ENCODE measurements at regions not wholly inside any gene's neighbourhood (a gene's known extent, or its start where the extent isn't known, plus 50 kb on each side); places are given as distances from the start of the nearest gene placed in this dataset.

- no peak for DNase-seq (ENCODE audit: low read depth)
Measured at GRCh38 chr4:53775381-53775780, 184.1 kb upstream of the LNX1 start.

GRCh38 chr4:53771326-53771725 is 180.0 kb upstream of the LNX1 start:
- no peak for DNase-seq (ENCODE audit: low read depth)

- DNase-seq (ENCODE audit: low read depth) = peak; percentile 86
Measured at GRCh38 chr4:53767482-53767881, 176.2 kb upstream of the LNX1 start.

- no peak for DNase-seq (ENCODE audit: low read depth)
Measured at GRCh38 chr4:53764761-53765490, 173.6 kb upstream of the LNX1 start.

GRCh38 chr4:53763813-53764597 is 172.7 kb upstream of the LNX1 start:
- DNase-seq (ENCODE audit: low read depth) = no peak

- DNase-seq (ENCODE audit: low read depth) = no peak
Measured at GRCh38 chr4:53755656-53756055, 164.4 kb upstream of the LNX1 start.

GRCh38 chr4:53752124-53752523 is 160.8 kb upstream of the LNX1 start:
- no peak for DNase-seq (ENCODE audit: low read depth)

- DNase-seq (ENCODE audit: low read depth) = no peak
Measured at GRCh38 chr4:53748328-53748772, 157.1 kb upstream of the LNX1 start.

- DNase-seq (ENCODE audit: low read depth) = no peak
Measured at GRCh38 chr4:53747401-53747800, 156.1 kb upstream of the LNX1 start.

GRCh38 chr4:53744446-53745160 is 153.3 kb upstream of the LNX1 start:
- DNase-seq (ENCODE audit: low read depth) = no peak

GRCh38 chr4:53734584-53735353 is 143.5 kb upstream of the LNX1 start:
- DNase-seq (ENCODE audit: low read depth) = peak; percentile 73

GRCh38 chr4:53734182-53734581 is 142.9 kb upstream of the LNX1 start:
- DNase-seq (ENCODE audit: low read depth) = no peak

GRCh38 chr4:53732661-53733060 is 141.4 kb upstream of the LNX1 start:
- no peak for DNase-seq (ENCODE audit: low read depth)

GRCh38 chr4:53730031-53730805 is 138.9 kb upstream of the LNX1 start:
- DNase-seq (ENCODE audit: low read depth) = no peak

GRCh38 chr4:53722110-53722509 is 130.8 kb upstream of the LNX1 start:
- DNase-seq (ENCODE audit: low read depth) = no peak

- DNase-seq (ENCODE audit: low read depth) = no peak
Measured at GRCh38 chr4:53721263-53721662, 130.0 kb upstream of the LNX1 start.

GRCh38 chr4:53720776-53721175 is 129.5 kb upstream of the LNX1 start:
- DNase-seq (ENCODE audit: low read depth) = no peak

GRCh38 chr4:53717064-53717549 is 125.8 kb upstream of the LNX1 start:
- DNase-seq (ENCODE audit: low read depth) = no peak

- no peak for DNase-seq (ENCODE audit: low read depth)
Measured at GRCh38 chr4:53716471-53717063, 125.3 kb upstream of the LNX1 start.

GRCh38 chr4:53716011-53716410 is 124.7 kb upstream of the LNX1 start:
- DNase-seq (ENCODE audit: low read depth) = peak; percentile 23

Data from stromal cell of bone marrow (primary cell).